ENCODE measurements at regions not wholly inside any gene's neighbourhood (a gene's known extent, or its start where the extent isn't known, plus 50 kb on each side); places are given as distances from the start of the nearest gene placed in this dataset.

GRCh38 chr13:111458739-111459138 is 138.3 kb downstream of the TEX29 start:
- intact Hi-C loops (cut with micrococcal nuclease), result no loop called here
- ATAC-seq (no peak), DNase-seq (no peak)
- Mint-ChIP-seq H3K27ac (no peak overlapping the region), H3K4me1 (ENCODE audit: low read depth) (peaks cover 4% of the 10 kb centered on the region), H3K4me3 (no peak overlapping the region), H3K36me3 (ENCODE audit: low read depth) (no peaks in the 10 kb centered on the region), H3K27me3 (peaks cover 3% of the 10 kb centered on the region), H3K9me3 (no peaks in the 10 kb centered on the region)
- POLR2A ChIA-PET, result no interaction called here
- CTCF ChIA-PET, result no interaction called here
- no peak for TF ChIP-seq CTCF (IDR thresholded peaks at IDR 0.05)

DNA sequence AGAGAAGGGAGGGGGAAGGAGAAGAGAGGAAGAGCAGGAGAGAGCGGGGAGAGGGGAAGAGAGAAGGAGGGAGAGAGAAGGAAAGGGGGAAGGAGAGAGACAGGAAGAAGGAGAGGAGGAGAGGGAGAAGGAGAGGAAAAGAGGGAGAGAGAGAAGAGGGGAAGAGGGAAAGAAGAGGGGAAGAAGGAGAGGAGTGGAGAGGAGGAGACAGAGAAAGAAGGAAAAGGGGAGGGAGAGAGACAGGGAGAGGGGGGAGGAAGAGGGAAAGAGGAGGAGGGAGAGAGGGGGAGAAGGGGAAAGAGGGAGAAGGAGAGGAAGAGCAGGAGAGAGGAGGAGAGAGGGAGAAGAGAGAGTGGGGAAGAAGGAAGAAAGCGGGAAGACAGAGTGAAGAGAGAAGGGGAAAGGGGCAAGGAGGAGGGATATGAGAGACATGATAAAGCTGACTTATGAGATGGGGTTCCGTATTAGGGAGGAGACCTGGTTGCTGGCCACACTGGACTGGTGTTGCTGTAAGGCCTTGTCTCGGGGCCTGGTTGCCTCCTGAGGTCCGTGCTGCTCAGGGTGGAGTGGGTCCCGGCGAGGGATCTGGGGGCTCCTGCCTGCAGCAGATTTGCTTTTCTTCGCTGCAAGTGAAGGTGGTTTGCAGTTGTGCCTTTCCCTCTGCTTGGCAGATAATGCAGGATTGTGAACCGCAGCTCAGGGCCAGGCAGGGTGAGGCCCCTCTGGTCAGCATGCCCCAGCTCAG is 139.5 kb downstream of the TEX29 start:
- no peak for DNase-seq
- intact Hi-C loops (cut with micrococcal nuclease), result no loop called here
- Mint-ChIP-seq H3K9me3 (no peaks in the 10 kb centered on the region), H3K4me1 (ENCODE audit: low read depth) (peaks cover 4% of the 10 kb centered on the region), H3K36me3 (ENCODE audit: low read depth) (no peaks in the 10 kb centered on the region), H3K27me3 (peaks cover 3% of the 10 kb centered on the region), H3K27ac (no peak overlapping the region), H3K4me3 (no peak overlapping the region)
- no peak for ATAC-seq
- CTCF ChIA-PET, result interaction anchor here (1.3 kb wide), 1 partner anchor 21 kb away, joined by 4 read pairs; no protein-coding TSS in a partner anchor
- no peak for TF ChIP-seq CTCF (IDR thresholded peaks at IDR 0.05)
- POLR2A ChIA-PET, result no interaction called here

- H3K4me1 Mint-ChIP-seq (ENCODE audit: low read depth), result peaks cover 4% of the 10 kb centered on the region
- peaks cover 3% of the 10 kb centered on the region for H3K27me3 Mint-ChIP-seq
- intact Hi-C loops (cut with micrococcal nuclease), result no loop called here
- ChIA-PET POLR2A (no interaction called here), CTCF (interaction anchor here (0.6 to 1.3 kb wide), 2 partner anchors 20 to 32 kb away, joined by 3 to 4 read pairs; no protein-coding TSS in a partner anchor)
- H3K9me3 Mint-ChIP-seq, result no peaks in the 10 kb centered on the region
- no peak overlapping the region for H3K27ac Mint-ChIP-seq
- TF ChIP-seq CTCF (IDR thresholded peaks at IDR 0.05), result no peak
- ATAC-seq (no peak), DNase-seq (peak; percentile 21)
- H3K4me3 Mint-ChIP-seq, result no peak overlapping the region
- H3K36me3 Mint-ChIP-seq (ENCODE audit: low read depth), result no peaks in the 10 kb centered on the region
Measured at GRCh38 chr13:111460548-111461444, 140.4 kb downstream of the TEX29 start.

DNA sequence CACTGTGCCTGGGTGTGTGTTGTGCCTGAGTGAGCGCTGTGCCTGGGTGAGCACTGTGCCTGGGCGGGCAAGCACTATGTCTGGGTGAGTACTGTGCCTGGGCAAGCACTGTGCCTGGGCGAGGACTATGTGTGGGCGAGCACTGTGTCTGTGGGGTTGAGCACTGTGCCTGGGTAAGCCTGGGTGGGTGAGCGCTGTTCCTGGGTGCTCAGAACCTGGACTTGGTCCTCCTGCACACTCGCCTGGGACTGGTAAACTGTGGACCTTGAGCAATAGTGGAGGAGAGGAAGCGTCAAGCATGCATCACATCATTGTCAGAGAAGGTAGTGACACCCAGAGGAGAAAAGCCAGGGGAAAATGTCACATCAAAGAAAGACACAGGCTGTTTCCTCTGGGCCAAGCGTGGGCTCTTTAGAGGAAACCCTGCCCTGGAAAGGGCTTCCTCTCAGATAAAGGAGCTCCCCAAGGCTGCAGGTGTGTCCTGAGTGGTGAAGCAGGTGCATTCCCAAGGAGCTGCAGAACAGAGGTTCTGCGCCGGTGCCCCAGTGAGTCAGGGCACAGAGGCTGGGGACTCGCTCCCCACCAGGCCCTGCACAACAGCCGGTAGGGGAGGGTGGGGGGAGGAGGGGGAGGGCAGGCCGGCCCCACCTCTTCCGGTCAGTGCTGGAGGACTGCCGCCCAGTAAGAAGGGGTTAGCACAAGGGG is 141.2 kb downstream of the TEX29 start:
- peaks cover 3% of the 10 kb centered on the region for H3K27me3 Mint-ChIP-seq
- no peak overlapping the region for H3K4me3 Mint-ChIP-seq
- ChIA-PET CTCF (interaction anchor here (1.3 kb wide), 1 partner anchor 19 kb away, joined by 4 read pairs; no protein-coding TSS in a partner anchor), POLR2A (no interaction called here)
- peaks cover 4% of the 10 kb centered on the region for H3K4me1 Mint-ChIP-seq (ENCODE audit: low read depth)
- H3K27ac Mint-ChIP-seq, result no peak overlapping the region
- TF ChIP-seq CTCF (IDR thresholded peaks at IDR 0.05), result no peak
- no peaks in the 10 kb centered on the region for H3K9me3 Mint-ChIP-seq
- no peak for DNase-seq
- ATAC-seq, result no peak
- H3K36me3 Mint-ChIP-seq (ENCODE audit: low read depth), result no peaks in the 10 kb centered on the region
- intact Hi-C loops (cut with micrococcal nuclease), result no loop called here
